ES-I3 (cell line): ENCODE measurements at regions not wholly inside any gene's neighbourhood (a gene's known extent, or its start where the extent isn't known, plus 50 kb on each side); places are given as distances from the start of the nearest gene placed in this dataset.
"Not testable (repeated sequence)": the region's sequence is repeated elsewhere in the genome, so short reads cannot be mapped to it uniquely, and the experiment has no call there.

Experiments used
- H3K36me3 ChIP-seq: 2 replicates; pipeline ENCODE4 v1.6.1; 2013; ENCODE audit warnings: mild to moderate bottlenecking, low read length, control low read depth, moderate library complexity; ENCODE audit not compliant: insufficient read depth
- H3K4me1 ChIP-seq: 2 replicates; pipeline ENCODE4 v1.6.1; 2013; ENCODE audit warnings: mild to moderate bottlenecking, control low read depth, low read length; ENCODE audit not compliant: insufficient read depth
- H3K9ac ChIP-seq: 2 replicates; pipeline ENCODE4 v1.6.1; 2013; ENCODE audit warnings: low read depth, mild to moderate bottlenecking, low read length, moderate library complexity
- H3K9me3 ChIP-seq: 2 replicates; pipeline ENCODE4 v1.6.1; 2013; ENCODE audit warnings: mild to moderate bottlenecking, low read length, moderate library complexity; ENCODE audit not compliant: control insufficient read depth, insufficient read depth

DNA sequence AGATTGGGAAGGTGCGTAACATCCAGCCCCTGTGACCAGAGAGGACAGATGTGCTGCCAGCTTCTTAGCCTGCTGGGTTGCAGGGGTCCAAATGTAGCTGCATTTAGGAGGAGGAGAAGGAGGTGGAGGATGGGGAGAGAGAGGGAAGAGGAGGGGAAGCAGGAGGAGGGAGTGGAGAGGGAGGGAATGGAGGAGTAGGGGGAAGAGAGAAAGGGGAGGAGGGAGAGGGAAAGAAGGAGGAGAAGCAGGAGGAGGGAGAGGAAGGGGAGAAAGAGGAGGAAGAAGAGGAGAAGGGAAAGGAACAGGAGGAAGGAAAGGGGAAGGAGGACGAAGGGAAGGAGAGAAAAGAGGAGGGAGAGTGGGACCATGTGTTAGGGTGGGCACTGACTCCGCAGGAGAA, 108.6 kb downstream of the ABCC12 start:
- Histone ChIP-seq H3K4me1 (peaks cover 12% of the 10 kb centered on the region), H3K36me3 (no peaks in the 10 kb centered on the region), H3K9me3 (no peaks in the 10 kb centered on the region), H3K9ac (no peak overlapping the region)

DNA sequence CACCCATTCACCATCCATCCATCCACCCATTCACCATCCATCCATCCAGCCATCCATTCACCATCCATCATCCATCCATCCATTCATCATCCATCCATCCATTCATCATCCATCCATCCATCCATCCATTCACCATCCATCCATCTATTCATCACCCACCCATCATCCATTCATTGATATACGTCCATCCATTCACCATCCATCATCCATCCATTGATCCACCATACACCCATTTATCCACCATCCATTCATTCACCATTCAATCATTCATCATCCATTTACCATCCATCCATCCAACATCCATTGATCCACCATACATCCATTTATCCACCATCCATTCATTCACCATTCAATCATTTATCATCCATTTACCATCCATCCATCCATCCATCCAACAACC, 111.7 kb downstream of the ABCC12 start:
- H3K4me1 ChIP-seq: peaks cover 12% of the 10 kb centered on the region
- no peaks in the 10 kb centered on the region for H3K36me3 ChIP-seq
- no peak overlapping the region for H3K9ac ChIP-seq
- H3K9me3 ChIP-seq: no peaks in the 10 kb centered on the region

DNA sequence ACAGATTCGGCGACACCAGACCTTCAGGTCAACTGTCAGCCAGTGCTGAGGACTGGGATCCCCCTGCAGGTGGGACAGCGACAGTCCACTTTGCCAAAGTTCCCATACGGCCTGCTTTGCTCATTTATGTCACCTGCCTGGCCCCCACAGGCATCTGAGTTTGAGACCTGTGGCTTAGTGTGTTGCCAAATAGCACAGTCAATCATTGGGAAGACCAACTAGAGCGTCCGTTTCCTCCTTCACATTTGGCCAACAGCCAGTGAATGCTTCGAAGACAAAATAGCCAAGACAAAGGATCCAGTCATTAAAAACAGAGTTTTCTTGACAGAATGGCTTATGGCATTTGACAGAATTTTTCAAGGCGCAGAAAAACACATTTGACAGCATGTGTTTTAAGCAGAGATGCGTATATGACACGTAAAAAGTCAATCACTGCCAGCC, 113.8 kb downstream of the ABCC12 start:
- H3K4me1 ChIP-seq: peaks cover 8% of the 10 kb centered on the region; the same call in 1 of the 2 replicates
- H3K9me3 ChIP-seq: no peaks in the 10 kb centered on the region

DNA sequence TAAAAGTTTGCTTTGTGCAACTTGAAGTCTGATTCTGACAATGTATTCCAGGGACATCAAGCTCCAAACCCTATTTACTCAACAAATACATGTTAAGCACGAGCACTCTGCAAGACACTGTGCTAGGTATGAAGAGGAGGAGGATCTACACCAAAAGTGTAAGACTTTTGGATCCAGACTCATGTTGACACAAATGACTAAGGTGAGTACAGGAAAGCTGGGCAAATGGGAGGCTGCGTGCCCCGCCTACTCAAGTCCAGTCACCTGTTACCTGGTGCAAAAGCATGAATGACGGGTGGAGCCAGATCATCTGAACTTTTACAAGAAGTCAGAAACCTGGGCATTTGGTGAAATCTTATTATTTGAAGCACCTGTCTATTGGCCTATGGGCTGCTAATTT, 120.7 kb downstream of the ABCC12 start:
- H3K9ac ChIP-seq: no peak overlapping the region
- no peaks in the 10 kb centered on the region for H3K4me1 ChIP-seq
- no peaks in the 10 kb centered on the region for H3K36me3 ChIP-seq
- no peaks in the 10 kb centered on the region; the same call in 1 of the 2 replicates for H3K9me3 ChIP-seq

More for the DNA sequence above, 113.8 kb downstream of the ABCC12 start:
- no peak overlapping the region for H3K9ac ChIP-seq
- H3K36me3 ChIP-seq: no peaks in the 10 kb centered on the region

DNA sequence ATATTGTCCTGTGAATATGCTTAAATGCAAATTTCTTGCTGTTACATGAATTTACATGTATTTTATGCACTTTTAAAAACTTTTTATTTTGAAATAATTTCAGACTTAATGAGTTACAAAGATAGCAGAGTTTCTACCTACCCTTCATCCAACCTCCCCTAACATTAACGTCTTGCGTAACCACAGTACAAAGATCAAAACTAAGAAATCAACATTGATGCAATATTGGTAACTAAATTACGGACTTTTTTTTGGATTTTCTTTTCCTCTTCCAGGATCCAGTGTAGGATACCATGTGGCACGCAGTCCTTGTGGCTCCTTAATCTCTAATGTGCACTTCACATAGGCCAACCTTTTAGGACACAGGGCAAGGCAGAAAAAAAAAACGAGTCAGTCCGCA, 124.9 kb downstream of the ABCC12 start:
- peaks cover 2% of the 10 kb centered on the region for H3K9me3 ChIP-seq
- H3K36me3 ChIP-seq: no peaks in the 10 kb centered on the region
- no peak overlapping the region for H3K9ac ChIP-seq
- H3K4me1 ChIP-seq: no peaks in the 10 kb centered on the region

DNA sequence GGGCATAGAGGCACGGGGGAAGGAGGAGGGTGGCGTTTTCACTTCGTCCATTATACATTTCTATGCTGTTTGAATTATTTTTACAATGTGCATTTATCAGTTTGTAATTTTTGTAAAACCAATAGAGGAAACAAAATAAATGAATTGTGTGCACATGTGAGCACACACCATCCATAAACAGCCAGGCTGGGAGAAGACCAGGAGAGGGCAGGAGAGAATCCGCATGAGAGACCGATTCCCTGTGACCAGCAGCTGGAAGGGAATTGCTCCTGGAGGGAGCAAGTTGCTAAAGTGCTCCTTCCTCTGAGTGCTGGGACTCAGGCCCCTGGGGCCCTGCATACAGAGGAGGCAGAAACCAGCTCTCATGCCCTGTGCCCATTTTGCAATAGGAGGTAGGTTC, 126.0 kb downstream of the ABCC12 start:
- no peaks in the 10 kb centered on the region for H3K36me3 ChIP-seq
- H3K9me3 ChIP-seq: peaks cover 5% of the 10 kb centered on the region
- H3K4me1 ChIP-seq: no peaks in the 10 kb centered on the region
- no peak overlapping the region for H3K9ac ChIP-seq

DNA sequence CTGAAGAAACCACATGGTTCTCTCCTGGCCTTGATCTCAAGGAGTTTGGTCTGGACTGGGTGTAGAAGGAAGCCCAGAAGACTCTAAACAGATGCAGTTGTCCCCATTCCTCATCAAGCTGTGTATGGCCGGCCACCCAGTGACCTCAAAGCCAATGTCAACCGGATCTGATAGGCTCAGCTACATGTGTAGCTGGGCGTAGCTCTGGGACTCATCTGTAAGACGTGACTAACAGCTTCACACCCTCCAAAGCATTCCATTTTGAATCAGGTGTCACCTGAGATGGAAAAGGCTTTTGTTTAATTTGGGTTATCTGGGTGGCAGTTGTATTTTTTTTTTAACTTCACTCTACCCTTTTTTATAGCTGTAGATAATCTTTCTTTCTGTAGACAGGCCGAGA, 130.4 kb downstream of the ABCC12 start:
- peaks cover 5% of the 10 kb centered on the region; the same call in 1 of the 2 replicates for H3K9me3 ChIP-seq
- H3K36me3 ChIP-seq: no peaks in the 10 kb centered on the region
- no peak overlapping the region for H3K9ac ChIP-seq
- H3K4me1 ChIP-seq: peaks cover 10% of the 10 kb centered on the region

DNA sequence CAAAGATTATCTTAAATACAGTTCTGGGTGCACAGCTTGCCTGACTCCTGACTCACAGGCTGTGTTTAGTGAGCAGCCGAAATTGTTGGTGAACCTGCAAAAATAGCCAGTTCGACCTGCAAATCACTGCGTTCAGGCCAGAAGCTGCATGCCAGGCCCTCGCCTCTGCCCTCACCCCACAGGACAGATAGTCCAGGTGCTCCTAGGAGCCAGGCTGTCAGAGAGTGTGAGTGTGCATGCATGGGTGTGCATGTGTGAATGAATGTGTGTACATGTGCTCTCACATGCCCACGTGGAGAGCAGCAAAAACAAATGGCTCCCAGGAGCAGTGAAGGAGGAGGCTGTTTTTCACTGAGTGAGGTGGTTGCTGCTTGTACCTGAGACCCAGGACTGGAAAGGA, 131.8 kb downstream of the ABCC12 start:
- peaks cover 10% of the 10 kb centered on the region for H3K4me1 ChIP-seq
- H3K9me3 ChIP-seq: peaks cover 5% of the 10 kb centered on the region; the same call in 1 of the 2 replicates
- no peaks in the 10 kb centered on the region for H3K36me3 ChIP-seq
- no peak overlapping the region for H3K9ac ChIP-seq

DNA sequence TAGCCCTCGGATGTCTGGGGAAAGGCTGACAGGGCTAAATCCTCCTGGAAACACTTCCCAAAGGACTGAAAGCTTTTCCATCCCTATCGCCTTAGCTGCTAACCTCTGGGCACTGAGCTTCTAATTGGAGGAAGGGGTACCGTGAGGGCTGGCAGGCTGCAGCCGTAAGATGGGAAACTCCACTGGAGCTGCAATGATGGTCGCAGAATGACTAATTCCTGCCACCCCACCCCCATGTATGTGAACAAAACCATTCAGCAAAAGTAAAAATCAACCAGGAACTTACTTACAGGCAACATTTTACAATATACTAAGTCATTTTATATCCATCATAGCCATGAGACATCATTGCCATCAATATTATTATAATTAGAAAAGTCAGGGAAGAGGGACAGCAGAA, 133.3 kb downstream of the ABCC12 start:
- H3K9ac ChIP-seq: no peak overlapping the region
- H3K9me3 ChIP-seq: peaks cover 5% of the 10 kb centered on the region; the same call in 1 of the 2 replicates
- peaks cover 10% of the 10 kb centered on the region for H3K4me1 ChIP-seq
- no peaks in the 10 kb centered on the region for H3K36me3 ChIP-seq

DNA sequence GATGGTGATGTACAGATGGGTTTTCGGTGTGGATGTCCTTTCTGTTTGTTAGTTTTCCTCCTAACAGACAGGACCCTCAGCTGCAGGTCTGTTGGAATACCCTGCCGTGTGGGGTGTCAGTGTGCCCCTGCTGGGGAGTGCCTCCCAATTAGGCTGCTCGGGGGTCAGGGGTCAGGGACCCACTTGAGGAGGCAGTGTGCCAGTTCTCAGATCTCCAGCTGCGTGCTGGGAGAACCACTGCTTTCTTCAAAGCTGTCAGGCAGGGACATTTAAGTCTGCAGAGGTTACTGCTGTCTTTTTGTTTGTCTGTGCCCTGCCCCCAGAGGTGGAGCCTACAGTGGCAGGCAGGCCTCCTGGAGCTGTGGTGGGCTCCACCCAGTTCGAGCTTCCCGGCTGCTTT, 135.2 kb downstream of the ABCC12 start:
- H3K9me3 ChIP-seq, H3K36me3 ChIP-seq, H3K9ac ChIP-seq, H3K4me1 ChIP-seq: not testable (repeated sequence)

DNA sequence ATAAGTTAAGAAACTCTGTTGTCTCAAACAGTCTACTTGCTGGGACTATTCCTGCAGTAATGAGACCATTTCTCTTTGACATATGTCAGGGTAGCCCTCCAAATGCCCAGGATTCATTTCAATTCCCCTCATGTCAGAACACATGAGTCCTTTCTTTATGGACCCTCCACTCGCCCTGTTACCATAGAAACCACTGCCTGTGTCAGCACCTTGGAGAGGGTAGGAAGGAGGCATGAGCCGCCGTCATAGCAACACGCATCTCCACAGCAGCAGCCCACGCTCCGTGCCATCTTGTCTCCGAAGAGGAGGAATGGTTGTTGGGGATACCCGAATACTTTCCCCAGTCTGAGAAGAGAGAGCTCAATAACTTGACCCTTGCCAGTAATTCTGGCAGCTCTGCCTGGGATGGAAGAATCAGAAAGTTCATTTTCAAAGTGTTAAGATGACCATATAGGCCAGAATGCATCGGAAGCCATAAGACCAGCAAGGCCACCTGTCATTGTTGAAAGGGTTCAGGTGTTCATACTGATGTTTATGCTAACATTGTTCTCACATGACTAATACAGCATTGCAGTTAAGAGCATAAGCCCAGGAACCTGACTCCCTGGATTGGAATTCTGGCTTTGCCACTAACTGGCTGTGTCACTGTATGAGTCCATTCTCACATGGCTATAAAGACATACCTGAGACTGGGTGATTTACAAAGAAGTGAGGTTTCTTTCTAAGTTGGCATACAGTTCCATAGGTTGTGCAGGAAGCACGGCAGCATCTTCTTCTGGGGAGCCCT, 141.3 kb downstream of the ABCC12 start:
- Histone ChIP-seq H3K9ac (no peak overlapping the region), H3K4me1 (no peaks in the 10 kb centered on the region), H3K36me3 (no peaks in the 10 kb centered on the region), H3K9me3 (no peaks in the 10 kb centered on the region)

DNA sequence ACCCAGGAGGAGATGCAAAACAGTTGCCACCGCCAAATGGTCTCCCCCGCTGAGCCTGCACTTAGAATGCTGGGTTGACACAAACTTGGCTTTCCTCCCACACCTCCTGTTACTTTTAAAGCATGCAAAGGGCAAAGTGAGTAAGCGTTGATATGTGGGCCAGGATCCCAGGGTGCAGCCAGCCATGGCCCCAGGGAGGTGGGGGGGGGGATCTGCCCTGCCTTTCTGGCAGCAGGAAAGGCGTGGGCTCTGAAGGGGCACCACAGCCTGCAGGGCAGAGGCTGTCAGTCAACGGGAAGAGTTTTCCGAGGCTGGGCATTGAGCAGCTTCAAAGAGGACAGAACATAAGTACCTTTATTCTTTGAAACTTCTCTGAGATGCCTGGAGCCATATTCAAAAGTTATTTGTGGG, 142.3 kb downstream of the ABCC12 start:
- Histone ChIP-seq H3K9ac (no peak overlapping the region), H3K9me3 (no peaks in the 10 kb centered on the region), H3K36me3 (no peaks in the 10 kb centered on the region), H3K4me1 (no peaks in the 10 kb centered on the region)

DNA sequence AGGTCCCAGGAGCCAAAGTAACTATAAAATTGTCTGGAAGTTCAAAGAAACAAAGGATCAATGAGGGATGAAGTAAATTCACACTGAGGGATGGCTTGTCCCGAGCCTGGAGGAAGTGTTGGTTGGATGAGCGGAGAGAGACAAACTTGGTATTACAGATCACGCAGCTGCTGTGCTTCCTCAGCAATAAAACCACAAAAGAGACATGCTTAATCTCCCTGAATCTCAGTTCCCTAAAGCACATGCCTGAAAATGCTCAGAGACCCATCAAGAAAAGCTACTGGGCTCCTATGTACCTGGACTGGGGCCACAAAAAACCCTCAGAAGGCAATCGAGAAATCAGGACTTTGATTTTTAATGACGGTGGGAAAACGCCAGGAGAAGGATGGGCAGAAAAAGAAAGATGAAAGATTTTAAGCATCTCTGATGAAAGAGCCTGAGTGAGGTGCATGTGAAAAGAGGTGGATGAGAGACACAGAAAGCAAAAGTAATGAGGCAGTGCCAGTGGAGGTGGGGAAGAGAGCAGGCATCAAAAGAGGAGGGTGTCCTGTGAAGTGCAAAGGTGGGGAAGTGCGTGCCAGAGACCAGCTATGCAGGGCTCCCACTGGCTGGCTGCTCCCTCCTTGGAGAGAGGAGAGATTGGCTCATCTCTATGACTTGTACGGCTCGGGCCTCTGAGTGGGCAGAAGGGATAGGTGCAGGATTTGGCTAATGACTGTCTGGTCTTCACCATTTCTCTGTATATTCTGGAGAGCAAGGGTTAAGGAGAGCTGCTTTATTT, 143.7 kb downstream of the ABCC12 start:
- no peaks in the 10 kb centered on the region for H3K4me1 ChIP-seq
- H3K36me3 ChIP-seq: no peaks in the 10 kb centered on the region
- no peaks in the 10 kb centered on the region for H3K9me3 ChIP-seq
- H3K9ac ChIP-seq: no peak overlapping the region

DNA sequence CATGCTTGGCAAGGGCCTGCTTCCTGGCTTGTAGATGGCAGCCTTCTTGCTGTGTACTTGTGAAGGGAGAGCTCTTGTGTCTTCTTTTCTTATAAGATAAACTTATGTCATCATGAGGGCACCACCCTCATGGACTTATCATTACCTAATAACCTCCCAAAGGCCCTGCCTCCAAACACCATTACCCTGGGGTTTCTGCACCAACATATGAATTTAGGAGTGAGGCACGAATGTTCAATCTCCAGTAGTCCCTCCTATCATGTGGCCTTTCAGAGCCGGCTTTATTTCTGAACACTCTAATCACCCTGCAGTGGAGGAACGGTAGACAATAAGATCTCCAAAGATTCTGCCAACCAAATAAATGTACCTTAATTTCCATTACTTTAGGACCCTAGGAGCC, 144.3 kb downstream of the ABCC12 start:
- H3K9me3 ChIP-seq: no peaks in the 10 kb centered on the region
- H3K4me1 ChIP-seq: no peaks in the 10 kb centered on the region
- no peak overlapping the region for H3K9ac ChIP-seq
- no peaks in the 10 kb centered on the region for H3K36me3 ChIP-seq

DNA sequence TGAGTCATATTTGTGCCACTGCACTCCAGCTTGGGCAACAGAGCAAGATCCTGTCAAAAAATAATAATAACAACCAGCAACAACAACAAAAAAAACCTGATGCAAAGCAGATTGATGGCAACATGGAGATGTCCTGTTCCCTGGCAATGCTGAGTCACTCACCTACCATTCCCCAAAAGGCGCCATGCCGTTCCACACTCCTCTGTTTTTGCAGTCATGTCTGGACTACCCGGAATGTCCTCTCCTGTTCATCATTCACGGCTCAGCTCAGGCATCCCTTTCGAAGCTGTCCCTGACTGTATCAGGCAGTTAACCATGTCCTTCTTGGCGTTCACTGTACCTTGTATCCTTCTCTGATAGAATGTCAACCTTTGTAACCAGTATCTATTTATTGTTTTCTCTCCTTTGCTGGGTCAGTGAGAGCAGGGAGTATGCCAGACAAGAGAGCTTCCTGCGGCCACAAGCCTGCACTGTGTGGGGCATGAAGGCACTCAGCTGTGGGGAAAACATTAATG, 147.7 kb downstream of the ABCC12 start:
- Histone ChIP-seq H3K36me3 (no peaks in the 10 kb centered on the region), H3K9ac (no peak overlapping the region), H3K9me3 (no peaks in the 10 kb centered on the region), H3K4me1 (peaks cover 3% of the 10 kb centered on the region; the same call in 1 of the 2 replicates)
